Prostate gland (tissue), 2 donors: ENCODE measurements at regions not wholly inside any gene's neighbourhood (a gene's known extent, or its start where the extent isn't known, plus 50 kb on each side); places are given as distances from the start of the nearest gene placed in this dataset.

Experiments used
- CTCF ChIP-seq, 4 experiments: fragments of 200-600 bp in 2 of 4; fragments of 450-650 bp in 2 of 4; sonication (generic) in 2 of 4; IDR thresholded peaks; 1 replicate in 3 of 4; 2 replicates in 1 of 4; pipeline ENCODE4 v1.5.1; 2016 to 2019; ENCODE audit warnings: antibody characterized with exemption in 4 of 4, mild to moderate bottlenecking in 2 of 4, moderate library complexity in 2 of 4
- POLR2A ChIP-seq: fragments of 450-650 bp; IDR thresholded peaks from one replicate; pipeline ENCODE4 v1.6.1; 2016; ENCODE audit warnings: antibody characterized with exemption, mild to moderate bottlenecking

DNA sequence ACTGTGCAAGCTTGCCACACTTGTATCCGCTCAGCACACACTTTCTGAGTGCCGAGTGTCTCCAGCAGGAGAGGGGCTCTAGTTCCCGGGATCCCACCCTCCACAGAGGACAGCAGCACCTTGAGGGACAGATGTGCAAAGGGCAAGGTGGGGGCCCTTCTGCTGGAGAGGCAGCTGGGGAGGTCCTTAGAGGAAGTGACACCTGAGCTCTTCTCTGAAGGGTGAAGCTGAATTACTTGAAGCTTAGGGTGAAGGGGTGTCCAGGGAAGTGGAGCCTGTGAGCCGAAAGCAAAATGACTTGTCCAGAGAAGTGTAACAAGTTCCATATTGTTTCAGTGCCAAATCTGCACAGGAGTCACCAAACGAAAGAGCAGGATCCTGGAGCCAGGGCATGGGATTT lies 136.3 kb upstream of the DUSP22 start:
- no peak for TF ChIP-seq CTCF (IDR thresholded peaks at IDR 0.05)
- TF ChIP-seq POLR2A, result no peak
